HuH-7 (cell line): ENCODE measurements at regions not wholly inside any gene's neighbourhood (a gene's known extent, or its start where the extent isn't known, plus 50 kb on each side); places are given as distances from the start of the nearest gene placed in this dataset.

ENCODE experiments used
- DNase-seq: peaks from one replicate; pipeline ENCODE4 v3.0.0; 2011; ENCODE audit warnings: low spot score

- no peak for DNase-seq
Measured at GRCh38 chr1:169053196-169053595, 53.3 kb upstream of the ATP1B1 start.
